GM12872 (cell line): ENCODE measurements at regions not wholly inside any gene's neighbourhood (a gene's known extent, or its start where the extent isn't known, plus 50 kb on each side); places are given as distances from the start of the nearest gene placed in this dataset.
A peak's percentile ranks its signal among the peaks of the same experiment; 100 is the strongest.

ENCODE experiments used
- TF ChIP-seq, protein P1 (sequence below): IDR thresholded peaks from 3 replicates; pipeline ENCODE4 v1.5.1; 2011; ENCODE audit warnings: low read depth, mild to moderate bottlenecking, low read length, moderate library complexity; ENCODE audit not compliant: insufficient read depth

DNA sequence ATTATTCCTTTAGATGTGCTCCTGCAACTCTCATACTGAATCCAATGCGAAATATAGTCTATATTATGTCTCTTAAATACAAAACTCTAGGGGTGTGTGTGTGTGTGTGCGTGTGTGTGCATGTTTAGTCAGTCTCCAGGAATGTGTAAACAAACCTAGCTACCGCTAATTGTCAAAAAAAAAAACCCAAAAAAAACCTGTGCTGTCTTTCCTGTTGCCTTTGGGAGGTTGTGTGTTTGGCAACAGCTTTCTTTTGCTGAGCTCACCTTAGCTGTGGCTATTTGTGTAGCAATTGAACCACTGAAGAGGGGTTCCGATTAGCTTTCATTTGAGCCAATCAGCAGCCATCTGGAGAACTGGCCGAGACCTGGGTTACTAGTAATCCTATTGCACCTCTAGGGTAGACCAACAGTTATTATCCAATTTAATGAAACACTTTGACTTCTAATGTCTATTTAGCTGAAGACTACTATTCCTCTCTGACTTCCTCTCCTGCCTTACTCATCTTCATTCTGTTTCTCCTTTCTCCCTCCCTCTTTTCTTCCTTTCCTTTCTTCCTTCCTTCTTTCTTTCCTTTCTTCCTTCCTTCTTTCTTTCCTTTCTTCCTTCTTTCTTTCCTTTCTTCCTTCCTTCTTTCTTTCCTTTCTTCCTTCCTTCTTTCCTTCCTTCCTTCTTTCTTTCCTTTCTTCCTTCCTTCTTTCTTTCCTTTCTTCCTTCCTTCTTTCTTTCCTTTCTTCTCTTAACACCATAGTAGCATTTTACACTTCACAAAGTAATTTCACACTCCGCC is 471.1 kb downstream of the GBA3 start:
- TF ChIP-seq, protein P1, sequence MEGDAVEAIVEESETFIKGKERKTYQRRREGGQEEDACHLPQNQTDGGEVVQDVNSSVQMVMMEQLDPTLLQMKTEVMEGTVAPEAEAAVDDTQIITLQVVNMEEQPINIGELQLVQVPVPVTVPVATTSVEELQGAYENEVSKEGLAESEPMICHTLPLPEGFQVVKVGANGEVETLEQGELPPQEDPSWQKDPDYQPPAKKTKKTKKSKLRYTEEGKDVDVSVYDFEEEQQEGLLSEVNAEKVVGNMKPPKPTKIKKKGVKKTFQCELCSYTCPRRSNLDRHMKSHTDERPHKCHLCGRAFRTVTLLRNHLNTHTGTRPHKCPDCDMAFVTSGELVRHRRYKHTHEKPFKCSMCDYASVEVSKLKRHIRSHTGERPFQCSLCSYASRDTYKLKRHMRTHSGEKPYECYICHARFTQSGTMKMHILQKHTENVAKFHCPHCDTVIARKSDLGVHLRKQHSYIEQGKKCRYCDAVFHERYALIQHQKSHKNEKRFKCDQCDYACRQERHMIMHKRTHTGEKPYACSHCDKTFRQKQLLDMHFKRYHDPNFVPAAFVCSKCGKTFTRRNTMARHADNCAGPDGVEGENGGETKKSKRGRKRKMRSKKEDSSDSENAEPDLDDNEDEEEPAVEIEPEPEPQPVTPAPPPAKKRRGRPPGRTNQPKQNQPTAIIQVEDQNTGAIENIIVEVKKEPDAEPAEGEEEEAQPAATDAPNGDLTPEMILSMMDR = no peak

DNA sequence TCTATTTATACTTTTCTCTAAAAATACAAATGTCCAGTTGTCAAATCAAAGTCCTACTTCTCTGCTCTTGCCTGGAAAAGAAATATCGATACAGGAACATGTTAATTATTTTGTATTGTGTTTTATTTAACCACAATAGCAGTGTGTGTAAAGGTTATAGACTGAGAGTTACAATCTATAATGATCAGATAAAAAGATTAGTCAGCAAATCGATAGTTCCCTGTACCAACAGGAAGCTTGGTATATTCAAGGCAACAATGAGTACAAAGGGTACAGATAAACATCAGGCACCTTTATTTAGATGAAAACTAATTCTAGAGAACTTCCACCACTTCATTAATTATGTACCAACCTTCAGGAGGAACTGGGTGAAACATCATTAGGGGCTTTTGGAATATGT is 469.5 kb downstream of the GBA3 start:
- TF ChIP-seq, protein P1 = no peak

DNA sequence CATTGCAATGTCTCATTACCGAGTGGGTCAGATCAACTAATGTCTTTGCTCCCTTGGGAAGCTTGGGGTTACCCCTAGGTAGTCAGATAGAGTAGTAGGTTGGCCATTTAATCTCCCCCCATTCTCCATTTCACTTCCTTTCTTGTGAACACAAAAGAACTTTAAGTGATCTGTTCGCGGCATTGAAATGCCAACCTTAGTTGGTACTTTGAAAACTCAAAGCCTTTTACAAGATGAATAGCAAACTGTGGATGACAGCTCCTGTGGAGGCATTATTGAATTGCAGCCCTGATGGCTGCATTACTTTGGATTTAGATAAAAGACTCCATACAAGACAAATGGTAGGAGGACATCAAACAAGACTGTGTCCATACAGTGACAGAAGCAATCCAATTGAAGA is 469.1 kb downstream of the GBA3 start:
- TF ChIP-seq, protein P1 = no peak

DNA sequence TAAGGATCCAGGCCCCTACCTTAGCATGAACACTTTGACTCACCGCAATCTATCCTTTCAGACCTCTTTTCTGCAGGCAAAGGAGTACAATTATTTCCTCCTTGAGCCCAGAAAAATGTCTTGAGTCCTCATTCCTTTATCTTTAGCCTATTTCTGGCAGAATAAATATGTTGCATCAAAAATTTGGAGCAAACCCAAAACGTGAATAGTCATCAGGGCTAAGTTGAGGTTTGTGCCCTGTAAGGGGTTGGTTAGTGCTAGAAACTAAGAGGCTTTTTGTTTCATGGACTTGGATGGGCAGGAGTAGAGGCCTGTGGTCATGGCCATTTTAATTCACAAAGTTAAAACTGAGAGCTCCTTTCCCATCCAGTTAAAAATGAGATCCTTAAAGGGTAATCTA is 460.3 kb downstream of the GBA3 start:
- TF ChIP-seq, protein P1 = no peak

DNA sequence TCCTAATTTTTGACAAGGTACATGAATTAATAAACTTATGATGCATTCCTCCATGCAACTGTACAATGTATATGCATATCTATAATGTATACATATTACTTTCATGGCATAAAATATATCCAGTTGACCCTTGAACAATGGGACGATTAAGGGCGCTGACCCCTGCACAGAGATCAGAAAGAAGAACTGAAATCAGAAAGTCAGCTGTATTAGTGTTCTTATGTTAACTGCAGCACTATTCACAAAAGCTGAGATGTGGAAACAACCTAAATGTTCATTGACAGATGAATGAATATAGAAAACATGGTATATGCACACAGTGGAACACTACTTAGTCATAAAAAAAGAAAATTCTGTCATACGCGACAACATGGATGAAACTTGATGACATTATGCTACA is 457.1 kb downstream of the GBA3 start:
- TF ChIP-seq, protein P1 = no peak

DNA sequence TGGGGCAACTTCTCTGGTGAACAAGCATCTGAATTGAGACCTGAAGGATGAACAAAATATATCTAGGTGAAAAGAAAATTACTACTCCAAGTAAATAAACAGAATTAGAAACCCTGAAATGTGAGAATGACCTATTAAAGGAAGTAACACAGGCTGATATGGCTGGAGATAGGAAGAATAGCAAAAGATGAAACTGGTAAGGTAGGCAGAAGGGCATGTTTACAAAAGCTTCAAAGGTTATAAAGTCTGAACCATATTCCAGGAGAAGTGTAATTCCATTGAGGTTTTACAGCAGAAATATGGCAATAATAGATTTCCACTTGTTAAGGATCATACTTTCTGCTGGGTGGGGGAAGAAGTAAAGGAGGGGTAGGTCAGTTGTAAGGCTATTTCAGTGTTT is 452.0 kb downstream of the GBA3 start:
- TF ChIP-seq, protein P1 = no peak

DNA sequence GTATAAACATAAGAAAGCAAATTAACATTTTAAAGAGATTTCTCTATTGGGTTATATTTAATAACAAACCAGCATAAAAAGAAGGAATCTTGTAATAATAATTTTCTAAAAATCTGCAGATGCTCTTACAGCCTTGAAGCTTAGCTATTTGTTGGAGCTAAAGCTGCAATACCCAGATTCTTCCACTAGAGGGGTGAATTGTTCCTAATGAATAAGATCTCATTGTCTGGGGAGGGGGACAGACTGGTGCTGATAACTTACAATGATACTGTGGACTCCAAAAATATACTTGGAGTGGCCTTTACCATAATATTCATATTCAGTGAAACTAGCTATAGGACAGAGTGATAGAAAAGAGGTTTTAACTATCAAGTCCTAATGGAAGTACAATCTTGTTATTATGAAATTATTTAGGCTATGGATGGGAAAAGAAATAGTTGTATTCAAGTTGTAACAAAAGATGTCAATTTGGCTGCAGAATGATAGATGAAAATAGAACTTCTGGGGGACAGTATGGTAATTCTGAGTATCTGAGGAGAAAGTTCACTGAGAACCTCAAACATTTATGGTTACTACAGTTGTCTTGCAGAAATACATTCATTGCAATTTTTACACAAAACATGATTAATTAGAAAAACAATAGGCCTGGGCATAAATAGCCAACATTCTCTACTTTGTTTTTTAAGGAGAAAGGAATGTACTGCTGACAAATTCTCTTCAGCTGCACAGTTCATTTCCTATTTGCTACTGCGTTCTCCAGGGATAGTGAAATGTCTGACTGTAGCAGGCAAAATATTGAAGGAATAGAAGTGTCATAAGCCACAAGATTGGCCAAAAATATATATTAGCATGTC is 443.3 kb downstream of the GBA3 start:
- TF ChIP-seq, protein P1 = peak; percentile 72
